ENCODE measurements at regions not wholly inside any gene's neighbourhood (a gene's known extent, or its start where the extent isn't known, plus 50 kb on each side); places are given as distances from the start of the nearest gene placed in this dataset.

- peak; percentile 92 for ATAC-seq
- Histone ChIP-seq H2AFZ (ENCODE audit: low read depth, low read length, poor library complexity, severe bottlenecking) (peak overlapping the region; percentile 99), H3K27ac (ENCODE audit: low read depth, low read length) (no peak overlapping the region), H3K27me3 (ENCODE audit: insufficient read depth, low read length) (no peaks in the 10 kb centered on the region), H3K4me3 (replicated peaks in 1 of 2; ENCODE audit: low read depth in 1 of 2, low read length in 2 of 2) (no peak overlapping the region), H3K9ac (ENCODE audit: low read length) (no peak overlapping the region), H4K20me1 (ENCODE audit: insufficient read depth) (no peaks in the 10 kb centered on the region), H3K9me2 (ENCODE audit: insufficient read depth) (no peaks in the 10 kb centered on the region), H3K36me3 (ENCODE audit: control insufficient read depth in 1 of 2, insufficient read depth in 2 of 2, low read length in 2 of 2) (no peaks in the 10 kb centered on the region), H3K79me2 (ENCODE audit: insufficient read depth, low read length) (no peaks in the 10 kb centered on the region), H3K9me3 (ENCODE audit: control insufficient read depth in 1 of 2, insufficient read depth in 1 of 2, low read depth in 1 of 2, low read length in 2 of 2) (no peaks in the 10 kb centered on the region), H3K4me1 (ENCODE audit: control insufficient read depth in 1 of 2, insufficient read depth in 2 of 2, low read length in 2 of 2) (no peaks in the 10 kb centered on the region), H3K4me2 (ENCODE audit: low read length) (peak overlapping the region; percentile 47)
- peak; percentile 48 for DNase-seq (ENCODE audit: low read depth, low spot score)
- RAD21 ChIA-PET (ENCODE audit: low non-redundant PET in 1 of 2, low total read pairs in 2 of 2, uncharacterized antibody in 2 of 2, unreplicated experiment in 2 of 2) = interaction anchor here in 1 of 2 experiments (0.5 kb wide), 1 partner anchor 447 kb away, joined by 5 read pairs; no protein-coding TSS in a partner anchor
- POLR2A ChIA-PET = no interaction called here
- BruUV-seq (replicated peaks) = no TSS peak
- intact Hi-C loops (cut with micrococcal nuclease) = loop anchor here (1.0 to 5.0 kb wide), 3 partner anchors 12 to 565 kb away; partner anchors contain the start of gene GATA6
- TF ChIP-seq EZH2phosphoT487 (IDR thresholded peaks at IDR 0.05; ENCODE audit: borderline replicate concordance) (no peak), RAD21 (IDR thresholded peaks at IDR 0.05; ENCODE audit: low read depth) (peak; percentile 63)
- TF ChIP-seq, protein P1, sequence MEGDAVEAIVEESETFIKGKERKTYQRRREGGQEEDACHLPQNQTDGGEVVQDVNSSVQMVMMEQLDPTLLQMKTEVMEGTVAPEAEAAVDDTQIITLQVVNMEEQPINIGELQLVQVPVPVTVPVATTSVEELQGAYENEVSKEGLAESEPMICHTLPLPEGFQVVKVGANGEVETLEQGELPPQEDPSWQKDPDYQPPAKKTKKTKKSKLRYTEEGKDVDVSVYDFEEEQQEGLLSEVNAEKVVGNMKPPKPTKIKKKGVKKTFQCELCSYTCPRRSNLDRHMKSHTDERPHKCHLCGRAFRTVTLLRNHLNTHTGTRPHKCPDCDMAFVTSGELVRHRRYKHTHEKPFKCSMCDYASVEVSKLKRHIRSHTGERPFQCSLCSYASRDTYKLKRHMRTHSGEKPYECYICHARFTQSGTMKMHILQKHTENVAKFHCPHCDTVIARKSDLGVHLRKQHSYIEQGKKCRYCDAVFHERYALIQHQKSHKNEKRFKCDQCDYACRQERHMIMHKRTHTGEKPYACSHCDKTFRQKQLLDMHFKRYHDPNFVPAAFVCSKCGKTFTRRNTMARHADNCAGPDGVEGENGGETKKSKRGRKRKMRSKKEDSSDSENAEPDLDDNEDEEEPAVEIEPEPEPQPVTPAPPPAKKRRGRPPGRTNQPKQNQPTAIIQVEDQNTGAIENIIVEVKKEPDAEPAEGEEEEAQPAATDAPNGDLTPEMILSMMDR (IDR thresholded peaks at IDR 0.05 in 2 of 3, conservative IDR thresholded peaks at IDR 0.05 in 1 of 3; ENCODE audit: borderline replicate concordance in 1 of 3, insufficient read depth in 1 of 3, low read depth in 2 of 3, low read length in 2 of 3) = peak; percentile 36 to 93 (median 82); a peak in 5 of 6 replicates
- CTCF ChIA-PET = interaction anchor here (0.7 to 2.3 kb wide), 16 partner anchors 8 to 565 kb away, joined by 3 to 14 read pairs (median 4); no protein-coding TSS in a partner anchor
Measured at GRCh38 chr18:21997207-21998143, 171.9 kb upstream of the GATA6 start.

GRCh38 chr18:21998486-21998885 is 170.9 kb upstream of the GATA6 start:
- ATAC-seq = no peak
- no peak overlapping the region for H2AFZ ChIP-seq (ENCODE audit: low read depth, low read length, poor library complexity, severe bottlenecking)
- RAD21 ChIA-PET (ENCODE audit: low non-redundant PET in 1 of 2, low total read pairs in 2 of 2, uncharacterized antibody in 2 of 2, unreplicated experiment in 2 of 2) = no interaction called here
- no peaks in the 10 kb centered on the region for H3K9me2 ChIP-seq (ENCODE audit: insufficient read depth)
- no peaks in the 10 kb centered on the region for H3K9me3 ChIP-seq (ENCODE audit: control insufficient read depth in 1 of 2, insufficient read depth in 1 of 2, low read depth in 1 of 2, low read length in 2 of 2)
- H3K27me3 ChIP-seq (ENCODE audit: insufficient read depth, low read length) = no peaks in the 10 kb centered on the region
- H3K4me1 ChIP-seq (ENCODE audit: control insufficient read depth in 1 of 2, insufficient read depth in 2 of 2, low read length in 2 of 2) = no peaks in the 10 kb centered on the region
- no TSS peak for BruUV-seq (replicated peaks)
- intact Hi-C loops (cut with micrococcal nuclease) = loop anchor here (2.0 to 5.0 kb wide), 2 partner anchors 169 to 564 kb away; partner anchors contain the start of gene GATA6
- DNase-seq (ENCODE audit: low read depth, low spot score) = no peak
- no peaks in the 10 kb centered on the region for H3K36me3 ChIP-seq (ENCODE audit: control insufficient read depth in 1 of 2, insufficient read depth in 2 of 2, low read length in 2 of 2)
- CTCF ChIA-PET = interaction anchor here (1.3 to 2.3 kb wide), 6 partner anchors 9 to 147 kb away, joined by 3 to 14 read pairs (median 5); no protein-coding TSS in a partner anchor
- POLR2A ChIA-PET = no interaction called here
- H4K20me1 ChIP-seq (ENCODE audit: insufficient read depth) = no peaks in the 10 kb centered on the region
- H3K27ac ChIP-seq (ENCODE audit: low read depth, low read length) = no peak overlapping the region
- no peak overlapping the region for H3K4me3 ChIP-seq (replicated peaks in 1 of 2; ENCODE audit: low read depth in 1 of 2, low read length in 2 of 2)
- H3K9ac ChIP-seq (ENCODE audit: low read length) = no peak overlapping the region
- H3K79me2 ChIP-seq (ENCODE audit: insufficient read depth, low read length) = no peaks in the 10 kb centered on the region
- H3K4me2 ChIP-seq (ENCODE audit: low read length) = no peak overlapping the region
- TF ChIP-seq EZH2phosphoT487 (IDR thresholded peaks at IDR 0.05; ENCODE audit: borderline replicate concordance) = no peak
- no peak for TF ChIP-seq ELF1 (IDR thresholded peaks at IDR 0.05; ENCODE audit: borderline replicate concordance, low read depth)
- TF ChIP-seq ATF3 (IDR thresholded peaks at IDR 0.05) = no peak
- TF ChIP-seq, protein P2, sequence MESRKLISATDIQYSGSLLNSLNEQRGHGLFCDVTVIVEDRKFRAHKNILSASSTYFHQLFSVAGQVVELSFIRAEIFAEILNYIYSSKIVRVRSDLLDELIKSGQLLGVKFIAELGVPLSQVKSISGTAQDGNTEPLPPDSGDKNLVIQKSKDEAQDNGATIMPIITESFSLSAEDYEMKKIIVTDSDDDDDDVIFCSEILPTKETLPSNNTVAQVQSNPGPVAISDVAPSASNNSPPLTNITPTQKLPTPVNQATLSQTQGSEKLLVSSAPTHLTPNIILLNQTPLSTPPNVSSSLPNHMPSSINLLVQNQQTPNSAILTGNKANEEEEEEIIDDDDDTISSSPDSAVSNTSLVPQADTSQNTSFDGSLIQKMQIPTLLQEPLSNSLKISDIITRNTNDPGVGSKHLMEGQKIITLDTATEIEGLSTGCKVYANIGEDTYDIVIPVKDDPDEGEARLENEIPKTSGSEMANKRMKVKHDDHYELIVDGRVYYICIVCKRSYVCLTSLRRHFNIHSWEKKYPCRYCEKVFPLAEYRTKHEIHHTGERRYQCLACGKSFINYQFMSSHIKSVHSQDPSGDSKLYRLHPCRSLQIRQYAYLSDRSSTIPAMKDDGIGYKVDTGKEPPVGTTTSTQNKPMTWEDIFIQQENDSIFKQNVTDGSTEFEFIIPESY (IDR thresholded peaks at IDR 0.05; ENCODE audit: extremely low read depth, insufficient replicate concordance, low read length) = no peak
- no peak for TF ChIP-seq JUND (IDR thresholded peaks at IDR 0.05)
- no peak for TF ChIP-seq CEBPB (IDR thresholded peaks at IDR 0.05; ENCODE audit: low read depth)
- TF ChIP-seq ZFX (IDR thresholded peaks at IDR 0.05) = no peak
- no peak for TF ChIP-seq CBX3 (IDR thresholded peaks at IDR 0.05; ENCODE audit: low read depth)
- TF ChIP-seq, protein P1 (IDR thresholded peaks at IDR 0.05 in 2 of 3, conservative IDR thresholded peaks at IDR 0.05 in 1 of 3; ENCODE audit: borderline replicate concordance in 1 of 3, insufficient read depth in 1 of 3, low read depth in 2 of 3, low read length in 2 of 3) = no peak

Data from HCT116 (cell line).